MM.1S (cell line): ENCODE measurements at regions not wholly inside any gene's neighbourhood (a gene's known extent, or its start where the extent isn't known, plus 50 kb on each side); places are given as distances from the start of the nearest gene placed in this dataset.

ENCODE experiments used
- DNase-seq: peaks from one replicate; pipeline ENCODE4 v3.0.0-alpha.2; 2015
- H2AFZ ChIP-seq: fragments of 300-600 bp; sonication (generic); 2 replicates; pipeline ENCODE4 v1.6.0; 2016; ENCODE audit warnings: antibody characterized with exemption, low read length
- H3F3A ChIP-seq: fragments of 300-600 bp; sonication (generic); 2 replicates; pipeline ENCODE4 v1.6.1; 2016; ENCODE audit warnings: mild to moderate bottlenecking, antibody characterized with exemption, low read length, moderate library complexity, mixed read lengths; ENCODE audit not compliant: insufficient read depth
- H3K27ac ChIP-seq: fragments of 300-600 bp; sonication (generic); 2 replicates; pipeline ENCODE4 v1.5.1; 2016; ENCODE audit warnings: mild to moderate bottlenecking, low read length
- H3K27me3 ChIP-seq: fragments of 300-600 bp; sonication (generic); replicated peaks from 2 replicates; pipeline ENCODE4 v1.6.0; 2016; ENCODE audit warnings: low read length; ENCODE audit not compliant: insufficient read depth
- H3K36me3 ChIP-seq: fragments of 300-600 bp; sonication (generic); replicated peaks from 2 replicates; pipeline ENCODE4 v1.6.1; 2016; ENCODE audit warnings: mild to moderate bottlenecking, low read length, mixed read lengths; ENCODE audit not compliant: insufficient read depth
- H3K4me1 ChIP-seq: fragments of 300-600 bp; sonication (generic); 2 replicates; pipeline ENCODE4 v1.6.1; 2016; ENCODE audit warnings: low read length, mixed read lengths
- H3K4me2 ChIP-seq: fragments of 300-600 bp; sonication (generic); 2 replicates; pipeline ENCODE4 v1.6.0; 2016; ENCODE audit warnings: low read depth, low read length
- H3K4me3 ChIP-seq: fragments of 300-600 bp; sonication (generic); 2 replicates; pipeline ENCODE4 v1.5.1; 2016; ENCODE audit warnings: low read length, mixed read lengths
- H3K79me2 ChIP-seq: fragments of 300-600 bp; sonication (generic); 2 replicates; pipeline ENCODE4 v1.6.1; 2016; ENCODE audit warnings: mixed run types, low read length, mixed read lengths
- H3K9ac ChIP-seq: fragments of 300-600 bp; sonication (generic); 2 replicates; pipeline ENCODE4 v1.6.1; 2016; ENCODE audit warnings: low read length, mixed read lengths
- H3K9me2 ChIP-seq: fragments of 300-600 bp; sonication (generic); replicated peaks from 2 replicates; pipeline ENCODE4 v1.6.1; 2016; ENCODE audit warnings: mild to moderate bottlenecking, low read length, mixed read lengths; ENCODE audit not compliant: insufficient read depth
- H3K9me3 ChIP-seq: fragments of 300-600 bp; sonication (generic); replicated peaks from 2 replicates; pipeline ENCODE4 v1.6.1; 2016; ENCODE audit warnings: mild to moderate bottlenecking, low read length, mixed read lengths; ENCODE audit not compliant: insufficient read depth
- H4K20me1 ChIP-seq: fragments of 300-600 bp; sonication (generic); 2 replicates; pipeline ENCODE4 v1.6.1; 2016; ENCODE audit warnings: mild to moderate bottlenecking, low read length, moderate library complexity, mixed read lengths; ENCODE audit not compliant: insufficient read depth
- EZH2 ChIP-seq: fragments of 300-600 bp; sonication (generic); optimal IDR thresholded peaks from 2 replicates; pipeline ENCODE3; 2017; ENCODE audit warnings: low read depth, mild to moderate bottlenecking, antibody characterized with exemption, low read length, mixed read lengths
- EZH2phosphoT487 ChIP-seq: fragments of 300-600 bp; sonication (generic); IDR thresholded peaks from 2 replicates; pipeline ENCODE4 v1.6.1; 2018; ENCODE audit warnings: antibody characterized with exemption, low read length
- TF ChIP-seq, protein P1 (sequence below): fragments of 300-600 bp; sonication (generic); IDR thresholded peaks from 2 replicates; pipeline ENCODE4 v1.5.1; 2016; ENCODE audit warnings: antibody characterized with exemption, low read length, mixed read lengths

DNA sequence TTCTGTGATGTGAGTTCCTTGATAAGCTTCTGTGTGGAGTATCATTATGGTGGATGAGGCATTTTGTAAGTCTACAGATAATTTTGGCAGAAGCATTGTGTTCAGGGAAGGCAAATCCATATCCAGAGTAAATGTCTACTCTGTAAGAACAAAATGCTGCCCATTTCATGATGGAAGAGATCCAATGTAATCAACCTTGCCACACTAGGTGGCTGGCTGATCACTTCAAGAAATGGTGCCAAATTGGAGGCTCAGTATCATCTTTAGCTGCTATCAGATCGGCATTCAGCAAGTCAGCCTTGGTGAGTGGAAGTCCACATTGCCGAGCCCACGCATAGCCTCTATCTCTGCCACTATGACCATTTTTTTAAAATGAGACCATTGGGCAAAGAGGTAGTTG lies 565.8 kb upstream of the USP24 start:
- Histone ChIP-seq H3K27me3 (no peaks in the 10 kb centered on the region), H3K4me1 (no peaks in the 10 kb centered on the region), H3K4me3 (no peak overlapping the region), H3K27ac (no peak overlapping the region), H3K36me3 (no peaks in the 10 kb centered on the region), H2AFZ (no peak overlapping the region), H3K9me2 (no peaks in the 10 kb centered on the region), H3K4me2 (no peak overlapping the region), H3F3A (no peaks in the 10 kb centered on the region), H3K79me2 (no peaks in the 10 kb centered on the region), H3K9me3 (no peaks in the 10 kb centered on the region), H4K20me1 (no peaks in the 10 kb centered on the region), H3K9ac (no peak overlapping the region)
- no peak for DNase-seq
- TF ChIP-seq, protein P1, sequence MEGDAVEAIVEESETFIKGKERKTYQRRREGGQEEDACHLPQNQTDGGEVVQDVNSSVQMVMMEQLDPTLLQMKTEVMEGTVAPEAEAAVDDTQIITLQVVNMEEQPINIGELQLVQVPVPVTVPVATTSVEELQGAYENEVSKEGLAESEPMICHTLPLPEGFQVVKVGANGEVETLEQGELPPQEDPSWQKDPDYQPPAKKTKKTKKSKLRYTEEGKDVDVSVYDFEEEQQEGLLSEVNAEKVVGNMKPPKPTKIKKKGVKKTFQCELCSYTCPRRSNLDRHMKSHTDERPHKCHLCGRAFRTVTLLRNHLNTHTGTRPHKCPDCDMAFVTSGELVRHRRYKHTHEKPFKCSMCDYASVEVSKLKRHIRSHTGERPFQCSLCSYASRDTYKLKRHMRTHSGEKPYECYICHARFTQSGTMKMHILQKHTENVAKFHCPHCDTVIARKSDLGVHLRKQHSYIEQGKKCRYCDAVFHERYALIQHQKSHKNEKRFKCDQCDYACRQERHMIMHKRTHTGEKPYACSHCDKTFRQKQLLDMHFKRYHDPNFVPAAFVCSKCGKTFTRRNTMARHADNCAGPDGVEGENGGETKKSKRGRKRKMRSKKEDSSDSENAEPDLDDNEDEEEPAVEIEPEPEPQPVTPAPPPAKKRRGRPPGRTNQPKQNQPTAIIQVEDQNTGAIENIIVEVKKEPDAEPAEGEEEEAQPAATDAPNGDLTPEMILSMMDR, result no peak
- TF ChIP-seq EZH2, result no peak
- no peak for TF ChIP-seq EZH2phosphoT487

GRCh38 chr1:55777545-55777944 lies 562.4 kb upstream of the USP24 start:
- no peaks in the 10 kb centered on the region for H3K79me2 ChIP-seq
- no peaks in the 10 kb centered on the region for H3K4me1 ChIP-seq
- TF ChIP-seq EZH2 (no peak), EZH2phosphoT487 (no peak)
- TF ChIP-seq, protein P1, result no peak
- H3K9ac ChIP-seq, result no peak overlapping the region
- no peak for DNase-seq
- H3K27ac ChIP-seq, result no peak overlapping the region
- no peaks in the 10 kb centered on the region for H3K9me3 ChIP-seq
- H3F3A ChIP-seq, result no peaks in the 10 kb centered on the region
- H3K36me3 ChIP-seq, result no peaks in the 10 kb centered on the region
- no peaks in the 10 kb centered on the region for H4K20me1 ChIP-seq
- no peaks in the 10 kb centered on the region for H3K9me2 ChIP-seq
- no peak overlapping the region for H3K4me2 ChIP-seq
- H2AFZ ChIP-seq, result no peak overlapping the region
- no peaks in the 10 kb centered on the region for H3K27me3 ChIP-seq
- no peak overlapping the region for H3K4me3 ChIP-seq

DNA sequence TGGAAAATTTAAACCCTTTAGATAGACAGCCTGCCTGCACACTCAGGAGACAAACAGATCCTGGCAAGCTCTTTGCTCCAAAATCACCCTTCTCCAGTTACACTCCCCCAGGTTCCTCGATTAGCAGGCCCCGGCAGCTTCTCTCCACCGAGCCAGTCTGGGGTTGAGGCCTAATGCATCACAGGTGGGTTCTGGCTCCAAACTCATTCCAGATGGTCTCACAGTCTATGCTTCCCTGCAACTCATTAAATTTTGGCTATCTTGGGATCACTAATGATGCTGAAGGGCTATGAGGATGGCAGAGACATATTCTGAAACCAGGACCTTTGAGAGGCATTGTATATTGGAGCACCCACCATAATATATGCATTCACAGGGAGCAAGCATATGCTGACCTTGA lies 559.8 kb upstream of the USP24 start:
- Histone ChIP-seq H3K9me3 (no peaks in the 10 kb centered on the region), H2AFZ (no peak overlapping the region), H3K9ac (no peak overlapping the region), H3K4me3 (no peak overlapping the region), H4K20me1 (no peaks in the 10 kb centered on the region), H3K27me3 (no peaks in the 10 kb centered on the region), H3F3A (no peaks in the 10 kb centered on the region), H3K27ac (no peak overlapping the region), H3K4me1 (no peaks in the 10 kb centered on the region), H3K4me2 (no peak overlapping the region), H3K9me2 (no peaks in the 10 kb centered on the region), H3K36me3 (no peaks in the 10 kb centered on the region), H3K79me2 (no peaks in the 10 kb centered on the region)
- no peak for DNase-seq
- TF ChIP-seq EZH2phosphoT487 (no peak), EZH2 (no peak)
- TF ChIP-seq, protein P1, result no peak

- TF ChIP-seq, protein P1, result no peak
- TF ChIP-seq EZH2 (no peak), EZH2phosphoT487 (no peak)
- no peaks in the 10 kb centered on the region for H3K36me3 ChIP-seq
- no peak overlapping the region for H2AFZ ChIP-seq
- H3K9me3 ChIP-seq, result no peaks in the 10 kb centered on the region
- H3F3A ChIP-seq, result no peaks in the 10 kb centered on the region
- no peaks in the 10 kb centered on the region for H3K79me2 ChIP-seq
- no peaks in the 10 kb centered on the region for H3K27me3 ChIP-seq
- H3K4me3 ChIP-seq, result no peak overlapping the region
- no peaks in the 10 kb centered on the region for H3K9me2 ChIP-seq
- no peak overlapping the region for H3K27ac ChIP-seq
- no peaks in the 10 kb centered on the region for H3K4me1 ChIP-seq
- no peak for DNase-seq
- H3K4me2 ChIP-seq, result no peak overlapping the region
- no peaks in the 10 kb centered on the region for H4K20me1 ChIP-seq
- no peak overlapping the region for H3K9ac ChIP-seq
These were observed 559.3 kb upstream of the USP24 start for GRCh38 chr1:55774446-55774845.
